Smooth muscle cell (in vitro differentiated cells): ENCODE measurements at regions not wholly inside any gene's neighbourhood (a gene's known extent, or its start where the extent isn't known, plus 50 kb on each side); places are given as distances from the start of the nearest gene placed in this dataset.

ENCODE experiments used
- DNase-seq: peaks from one replicate; lab custom pipeline; 2025; ENCODE audit not compliant: unreplicated experiment; lab: John Stamatoyannopoulos, UW
- H2AFZ ChIP-seq: fragments of 200-600 bp; sonication (generic); 2 replicates; pipeline ENCODE4 v1.6.0; 2016; ENCODE audit warnings: antibody characterized with exemption, low read depth, mild to moderate bottlenecking
- H3F3A ChIP-seq: fragments of 200-600 bp; sonication (generic); 2 replicates; pipeline ENCODE4 v1.6.0; 2017; ENCODE audit warnings: antibody characterized with exemption, low read depth
- H3K27ac ChIP-seq: fragments of 200-600 bp; sonication (generic); 2 replicates; pipeline ENCODE4 v1.5.1; 2016; ENCODE audit warnings: low read depth, mild to moderate bottlenecking
- H3K27me3 ChIP-seq: fragments of 200-600 bp; sonication (generic); 2 replicates; pipeline ENCODE4 v1.6.1; 2016; ENCODE audit warnings: low read depth, mild to moderate bottlenecking
- H3K36me3 ChIP-seq: fragments of 200-600 bp; sonication (generic); 2 replicates; pipeline ENCODE4 v1.5.1; 2016; ENCODE audit warnings: low read depth
- H3K4me1 ChIP-seq: fragments of 200-600 bp; sonication (generic); 2 replicates; pipeline ENCODE4 v1.5.1; 2016; ENCODE audit warnings: low read depth
- H3K4me2 ChIP-seq: fragments of 200-600 bp; sonication (generic); 2 replicates; pipeline ENCODE4 v1.6.0; 2016; ENCODE audit warnings: mild to moderate bottlenecking
- H3K4me3 ChIP-seq: fragments of 200-600 bp; sonication (generic); 2 replicates; pipeline ENCODE4 v1.5.1; 2016; ENCODE audit warnings: mild to moderate bottlenecking
- H3K79me2 ChIP-seq: fragments of 200-600 bp; sonication (generic); 2 replicates; pipeline ENCODE4 v1.6.0; 2016; ENCODE audit warnings: low read depth, mild to moderate bottlenecking
- H3K9ac ChIP-seq: fragments of 200-600 bp; sonication (generic); 2 replicates; pipeline ENCODE4 v1.6.0; 2016; ENCODE audit warnings: low read depth
- H3K9me3 ChIP-seq: fragments of 200-600 bp; sonication (generic); replicated peaks from 2 replicates; pipeline ENCODE4 v1.5.1; 2016; ENCODE audit warnings: low read depth
- H4K20me1 ChIP-seq: fragments of 200-600 bp; sonication (generic); 2 replicates; pipeline ENCODE4 v1.6.0; 2016; ENCODE audit warnings: low read depth
- WGBS: methylation state at CpG from one replicate; pipeline ENCODE4 v1.1.7; 2016; ENCODE audit warnings: low lambda C conversion rate; 5-methylcytosine and 5-hydroxymethylcytosine counted together
- TF ChIP-seq, protein P1 (sequence below): fragments of 200-600 bp; sonication (generic); IDR thresholded peaks from 2 replicates; pipeline ENCODE4 v1.5.1; 2017; ENCODE audit warnings: borderline replicate concordance, mild to moderate bottlenecking, antibody characterized with exemption; ENCODE audit not compliant: insufficient read depth, poor library complexity, severe bottlenecking

DNA sequence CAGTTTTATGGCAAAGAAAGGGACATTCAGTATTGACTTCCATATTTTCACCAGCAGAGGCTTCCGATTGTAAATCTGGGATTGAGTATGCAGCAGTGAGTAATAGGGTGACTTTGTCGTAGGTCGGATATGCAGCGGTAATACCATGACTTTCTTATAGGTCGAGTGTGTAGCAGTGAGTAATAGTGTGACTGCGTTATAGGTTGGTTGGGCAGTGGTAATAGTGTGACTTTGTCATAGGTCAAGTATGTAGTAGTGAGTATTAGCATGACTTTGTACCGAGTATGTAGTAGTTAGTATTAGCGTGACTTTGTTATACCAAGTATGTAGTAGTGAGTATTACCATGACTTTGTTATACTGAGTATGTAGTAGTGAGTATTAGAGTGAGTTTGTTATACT is 268.2 kb upstream of the ADARB2 start:
- TF ChIP-seq, protein P1, sequence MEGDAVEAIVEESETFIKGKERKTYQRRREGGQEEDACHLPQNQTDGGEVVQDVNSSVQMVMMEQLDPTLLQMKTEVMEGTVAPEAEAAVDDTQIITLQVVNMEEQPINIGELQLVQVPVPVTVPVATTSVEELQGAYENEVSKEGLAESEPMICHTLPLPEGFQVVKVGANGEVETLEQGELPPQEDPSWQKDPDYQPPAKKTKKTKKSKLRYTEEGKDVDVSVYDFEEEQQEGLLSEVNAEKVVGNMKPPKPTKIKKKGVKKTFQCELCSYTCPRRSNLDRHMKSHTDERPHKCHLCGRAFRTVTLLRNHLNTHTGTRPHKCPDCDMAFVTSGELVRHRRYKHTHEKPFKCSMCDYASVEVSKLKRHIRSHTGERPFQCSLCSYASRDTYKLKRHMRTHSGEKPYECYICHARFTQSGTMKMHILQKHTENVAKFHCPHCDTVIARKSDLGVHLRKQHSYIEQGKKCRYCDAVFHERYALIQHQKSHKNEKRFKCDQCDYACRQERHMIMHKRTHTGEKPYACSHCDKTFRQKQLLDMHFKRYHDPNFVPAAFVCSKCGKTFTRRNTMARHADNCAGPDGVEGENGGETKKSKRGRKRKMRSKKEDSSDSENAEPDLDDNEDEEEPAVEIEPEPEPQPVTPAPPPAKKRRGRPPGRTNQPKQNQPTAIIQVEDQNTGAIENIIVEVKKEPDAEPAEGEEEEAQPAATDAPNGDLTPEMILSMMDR: no peak
- 84% methylated on average over 8 of the region's 8 CpGs for WGBS
- H3K4me1 ChIP-seq: no peaks in the 10 kb centered on the region

DNA sequence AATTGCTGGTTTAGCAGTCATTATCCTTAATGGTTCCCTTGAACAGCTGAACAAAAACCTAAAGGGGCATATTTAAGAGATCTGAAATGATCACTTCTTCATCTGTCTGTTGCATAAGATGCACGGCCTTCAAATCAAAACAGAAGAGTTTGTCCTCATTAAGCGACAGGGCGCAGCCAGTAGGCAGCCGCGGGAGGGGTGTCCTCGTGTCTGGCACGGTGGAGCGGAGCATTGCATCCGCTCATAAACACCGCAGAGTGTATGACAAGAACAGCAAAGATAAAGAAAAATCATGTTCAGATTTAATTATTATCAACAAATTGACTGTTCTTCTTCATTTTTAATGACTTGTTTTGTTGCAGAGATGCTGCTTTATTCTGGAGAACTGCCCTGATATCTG is 255.6 kb upstream of the ADARB2 start:
- Histone ChIP-seq H3K4me2 (no peak overlapping the region), H3K4me1 (no peaks in the 10 kb centered on the region), H3K27ac (no peak overlapping the region), H3K9ac (no peak overlapping the region), H3K27me3 (no peaks in the 10 kb centered on the region), H3K9me3 (no peaks in the 10 kb centered on the region), H3F3A (no peaks in the 10 kb centered on the region), H2AFZ (no peak overlapping the region), H3K79me2 (no peaks in the 10 kb centered on the region), H3K4me3 (no peak overlapping the region), H3K36me3 (no peaks in the 10 kb centered on the region), H4K20me1 (no peaks in the 10 kb centered on the region)
- WGBS: 91% methylated on average over 10 of the region's 10 CpGs
- no peak for DNase-seq
- TF ChIP-seq, protein P1: no peak

More for the DNA sequence above, 268.2 kb upstream of the ADARB2 start:
- H3K4me2 ChIP-seq: no peak overlapping the region
- H3F3A ChIP-seq: no peaks in the 10 kb centered on the region
- H3K27me3 ChIP-seq: no peaks in the 10 kb centered on the region
- no peaks in the 10 kb centered on the region for H3K36me3 ChIP-seq
- H3K9me3 ChIP-seq: no peaks in the 10 kb centered on the region
- no peaks in the 10 kb centered on the region for H3K79me2 ChIP-seq
- no peak overlapping the region for H3K27ac ChIP-seq
- no peak overlapping the region for H3K9ac ChIP-seq
- H3K4me3 ChIP-seq: no peak overlapping the region
- no peaks in the 10 kb centered on the region for H4K20me1 ChIP-seq
- no peak for DNase-seq
- no peak overlapping the region for H2AFZ ChIP-seq

DNA sequence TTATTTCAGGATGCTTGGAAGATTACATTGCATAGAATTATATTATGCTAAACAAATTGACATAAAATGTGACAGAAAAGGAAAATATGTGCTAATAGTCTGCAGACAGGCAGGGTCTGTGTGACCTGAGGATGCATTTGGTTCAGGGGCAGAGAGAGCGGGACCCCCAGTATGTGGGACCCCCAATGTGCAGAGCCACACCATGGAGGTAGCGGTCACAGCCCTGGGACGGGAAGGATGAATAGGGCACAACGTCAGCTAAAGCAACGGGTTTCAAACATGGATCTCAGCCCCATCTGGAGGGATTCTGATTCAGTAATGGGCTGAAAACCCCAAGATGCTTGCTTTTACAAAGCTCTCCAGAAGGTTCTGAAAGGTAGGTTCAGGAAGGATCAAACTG is 251.8 kb upstream of the ADARB2 start:
- WGBS: 94% methylated on average over 5 of the region's 5 CpGs
- Histone ChIP-seq H3K27ac (no peak overlapping the region), H3K9me3 (no peaks in the 10 kb centered on the region), H3K79me2 (no peaks in the 10 kb centered on the region), H4K20me1 (no peaks in the 10 kb centered on the region), H3F3A (no peaks in the 10 kb centered on the region), H3K27me3 (no peaks in the 10 kb centered on the region), H3K9ac (no peak overlapping the region), H3K4me2 (no peak overlapping the region), H3K4me3 (no peak overlapping the region), H3K36me3 (no peaks in the 10 kb centered on the region), H2AFZ (no peak overlapping the region), H3K4me1 (no peaks in the 10 kb centered on the region)
- TF ChIP-seq, protein P1: no peak
- no peak for DNase-seq

DNA sequence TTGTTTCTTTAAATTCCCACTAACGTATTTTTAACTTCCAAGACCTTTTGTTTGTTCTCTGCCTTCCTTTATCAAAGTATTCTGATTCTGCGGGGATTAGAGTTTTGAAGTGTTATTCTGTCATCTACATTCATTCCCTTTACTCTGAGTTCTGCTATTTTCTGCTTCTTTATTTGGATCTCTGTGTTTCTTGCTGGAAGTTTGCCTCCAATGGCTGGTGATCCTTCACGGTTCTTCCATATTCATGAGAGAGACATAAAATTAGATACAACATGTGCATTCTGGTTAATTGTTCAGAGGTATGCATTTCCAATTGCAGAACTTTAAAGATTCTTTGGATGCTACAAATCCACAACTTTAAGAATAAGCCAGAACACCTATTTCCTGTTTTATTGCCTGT is 244.7 kb upstream of the ADARB2 start:
- no peaks in the 10 kb centered on the region for H3K9me3 ChIP-seq
- no peaks in the 10 kb centered on the region for H4K20me1 ChIP-seq
- H3K79me2 ChIP-seq: no peaks in the 10 kb centered on the region
- WGBS: 82% methylated on average over 3 of the region's 3 CpGs
- H3K27me3 ChIP-seq: no peaks in the 10 kb centered on the region
- H3K27ac ChIP-seq: no peak overlapping the region
- no peak overlapping the region for H3K4me3 ChIP-seq
- no peak for DNase-seq
- H3K9ac ChIP-seq: no peak overlapping the region
- no peaks in the 10 kb centered on the region for H3K4me1 ChIP-seq
- no peaks in the 10 kb centered on the region for H3K36me3 ChIP-seq
- no peaks in the 10 kb centered on the region for H3F3A ChIP-seq
- no peak overlapping the region for H3K4me2 ChIP-seq
- TF ChIP-seq, protein P1: no peak
- no peak overlapping the region for H2AFZ ChIP-seq
